Neural cell (in vitro differentiated cells): ENCODE measurements at regions not wholly inside any gene's neighbourhood (a gene's known extent, or its start where the extent isn't known, plus 50 kb on each side); places are given as distances from the start of the nearest gene placed in this dataset.

Experiments used
- CTCF ChIP-seq: fragments of 450-650 bp; IDR thresholded peaks from 2 replicates; pipeline ENCODE4 v1.5.1; 2014; ENCODE audit warnings: antibody characterized with exemption, mild to moderate bottlenecking, moderate library complexity; ENCODE audit not compliant: poor library complexity, severe bottlenecking
- EZH2 ChIP-seq: fragments of 200-600, 300-800 bp; shearing (Covaris generic), sonication (generic); IDR thresholded peaks from 2 replicates; pipeline ENCODE4 v1.6.1; 2014; ENCODE audit warnings: antibody characterized with exemption, low read length, borderline replicate concordance, mild to moderate bottlenecking; ENCODE audit not compliant: insufficient read depth, poor library complexity, severe bottlenecking
- RAD21 ChIP-seq: fragments of 450-650 bp; conservative IDR thresholded peaks from 2 replicates; pipeline ENCODE4 v1.6.1; 2014; ENCODE audit warnings: antibody characterized with exemption, mild to moderate bottlenecking, moderate library complexity
- SMC3 ChIP-seq: fragments of 450-650 bp; conservative IDR thresholded peaks from 2 replicates; pipeline ENCODE4 v1.6.1; 2014; ENCODE audit warnings: antibody characterized with exemption, mild to moderate bottlenecking, moderate library complexity; ENCODE audit not compliant: poor library complexity

- TF ChIP-seq EZH2: no peak
- no peak for TF ChIP-seq CTCF
- TF ChIP-seq SMC3: no peak
- TF ChIP-seq RAD21: no peak
These were observed 547.7 kb downstream of the KCNJ2 start for GRCh38 chr17:70717042-70717441.
